GM12878 (cell line): ENCODE measurements at regions not wholly inside any gene's neighbourhood (a gene's known extent, or its start where the extent isn't known, plus 50 kb on each side); places are given as distances from the start of the nearest gene placed in this dataset.

Experiments
- CHD4 ChIP-seq: fragments of 200-600 bp; sonication (generic); IDR thresholded peaks from 2 replicates; pipeline ENCODE4 v1.6.1; 2016; ENCODE audit warnings: mild to moderate bottlenecking
- ETV6 ChIP-seq, 2 experiments: fragments of 450-650 bp in 1 of 2; IDR thresholded peaks in 1 of 2; conservative IDR thresholded peaks in 1 of 2; 2 replicates each; pipeline ENCODE4 v1.6.1; 2014; ENCODE audit warnings: antibody characterized with exemption in 1 of 2, borderline replicate concordance in 1 of 2, low read depth in 1 of 2, mild to moderate bottlenecking in 1 of 2, moderate library complexity in 1 of 2
- JUNB ChIP-seq: IDR thresholded peaks from 2 replicates; pipeline ENCODE4 v1.6.1; 2016; ENCODE audit warnings: antibody characterized with exemption, mild to moderate bottlenecking
- JUND ChIP-seq: IDR thresholded peaks from 2 replicates; pipeline ENCODE4 v1.6.1; 2012; ENCODE audit warnings: low read depth, mild to moderate bottlenecking, low read length, improper control_type of control experiment, moderate library complexity
- NR2C2 ChIP-seq: IDR thresholded peaks from 2 replicates; pipeline ENCODE4 v1.6.1; 2011; ENCODE audit warnings: borderline replicate concordance, low read depth; ENCODE audit not compliant: control insufficient read depth, insufficient read length
- POLR2A ChIP-seq: IDR thresholded peaks from 2 replicates; pipeline ENCODE4 v1.6.1; 2011; ENCODE audit warnings: low read depth, mild to moderate bottlenecking, low read length
- POLR2AphosphoS5 ChIP-seq: IDR thresholded peaks from 2 replicates; pipeline ENCODE4 v1.6.1; 2011; ENCODE audit warnings: mild to moderate bottlenecking, low read length, inconsistent platforms
- RAD21 ChIP-seq: IDR thresholded peaks from 2 replicates; pipeline ENCODE4 v1.6.1; 2011; ENCODE audit warnings: mild to moderate bottlenecking, low read depth, low read length, moderate library complexity; ENCODE audit not compliant: insufficient read depth
- SIN3A ChIP-seq: IDR thresholded peaks from 2 replicates; pipeline ENCODE4 v1.6.1; 2012; ENCODE audit warnings: low read depth, low read length, improper control_type of control experiment
- USF2 ChIP-seq: IDR thresholded peaks from 2 replicates; pipeline ENCODE4 v1.6.1; 2011; ENCODE audit warnings: low read depth, low read length, improper control_type of control experiment, borderline replicate concordance
- TF ChIP-seq, protein P1 (sequence below): fragments of 450-650 bp; formaldehyde crosslinking; IDR thresholded peaks from 2 replicates; pipeline ENCODE4 v1.4.0; 2022; ENCODE audit warnings: mild to moderate bottlenecking, moderate library complexity
- TF ChIP-seq, protein P2 (sequence below), 3 experiments: IDR thresholded peaks in 2 of 3; conservative IDR thresholded peaks in 1 of 3; 2 replicates each; pipeline ENCODE4 v1.5.1; 2011; ENCODE audit warnings: low read depth in 3 of 3, low read length in 3 of 3, mild to moderate bottlenecking in 3 of 3, control low read depth in 2 of 3, moderate library complexity in 2 of 3, inconsistent platforms in 1 of 3, mixed read lengths in 1 of 3; ENCODE audit not compliant: control insufficient read depth in 2 of 3, insufficient read depth in 1 of 3; ENCODE audit errors: extremely low read depth in 1 of 3

DNA sequence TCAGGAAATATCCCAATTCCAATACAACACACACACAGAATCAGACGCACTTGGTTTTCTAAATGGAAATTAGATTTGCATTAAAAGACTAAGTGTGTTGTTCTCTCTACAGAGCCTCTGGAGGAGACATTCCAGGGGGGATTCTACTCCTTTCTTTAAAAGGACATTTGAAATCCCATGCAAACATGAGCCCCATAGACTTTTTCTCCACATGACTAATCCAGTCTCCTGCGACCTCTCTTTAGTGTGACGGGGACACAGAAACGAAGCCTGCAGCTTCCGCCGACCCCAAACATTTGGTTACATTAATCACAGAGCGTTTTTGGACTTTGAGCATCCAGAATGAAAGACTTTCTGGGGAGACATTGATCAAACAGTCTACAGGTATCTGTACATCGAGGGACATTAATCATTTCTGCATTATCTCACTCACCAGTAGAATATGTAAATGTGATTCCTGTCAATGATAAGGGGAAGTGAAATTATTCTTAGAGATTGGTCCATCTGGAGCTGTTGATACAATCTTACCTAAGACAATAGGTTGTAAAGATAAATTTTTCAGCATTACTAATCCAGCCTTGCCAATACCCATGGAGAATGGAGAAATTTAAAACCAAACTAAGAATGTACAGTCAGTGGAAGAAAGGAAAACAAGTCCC, 103.4 kb upstream of the IRX3 start:
- TF ChIP-seq, protein P1, sequence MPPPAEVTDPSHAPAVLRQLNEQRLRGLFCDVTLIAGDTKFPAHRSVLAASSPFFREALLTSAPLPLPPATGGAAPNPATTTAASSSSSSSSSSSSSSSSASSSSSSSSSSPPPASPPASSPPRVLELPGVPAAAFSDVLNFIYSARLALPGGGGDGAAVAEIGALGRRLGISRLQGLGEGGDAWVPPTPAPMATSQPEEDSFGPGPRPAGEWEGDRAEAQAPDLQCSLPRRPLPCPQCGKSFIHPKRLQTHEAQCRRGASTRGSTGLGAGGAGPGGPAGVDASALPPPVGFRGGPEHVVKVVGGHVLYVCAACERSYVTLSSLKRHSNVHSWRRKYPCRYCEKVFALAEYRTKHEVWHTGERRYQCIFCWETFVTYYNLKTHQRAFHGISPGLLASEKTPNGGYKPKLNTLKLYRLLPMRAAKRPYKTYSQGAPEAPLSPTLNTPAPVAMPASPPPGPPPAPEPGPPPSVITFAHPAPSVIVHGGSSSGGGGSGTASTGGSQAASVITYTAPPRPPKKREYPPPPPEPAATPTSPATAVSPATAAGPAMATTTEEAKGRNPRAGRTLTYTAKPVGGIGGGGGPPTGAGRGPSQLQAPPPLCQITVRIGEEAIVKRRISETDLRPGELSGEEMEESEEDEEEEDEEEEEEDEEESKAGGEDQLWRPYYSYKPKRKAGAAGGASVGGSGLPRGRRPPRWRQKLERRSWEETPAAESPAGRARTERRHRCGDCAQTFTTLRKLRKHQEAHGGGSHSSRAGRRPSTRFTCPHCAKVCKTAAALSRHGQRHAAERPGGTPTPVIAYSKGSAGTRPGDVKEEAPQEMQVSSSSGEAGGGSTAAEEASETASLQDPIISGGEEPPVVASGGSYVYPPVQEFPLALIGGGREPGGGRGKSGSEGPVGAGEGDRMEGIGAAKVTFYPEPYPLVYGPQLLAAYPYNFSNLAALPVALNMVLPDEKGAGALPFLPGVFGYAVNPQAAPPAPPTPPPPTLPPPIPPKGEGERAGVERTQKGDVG (CRISPR knock-in tag) = no peak
- TF ChIP-seq CHD4 (no peak), JUND (no peak), JUNB (no peak), ETV6 (conservative IDR thresholded peaks at IDR 0.05 in 1 of 2, IDR thresholded peaks at IDR 0.05 in 1 of 2; ENCODE audit: borderline replicate concordance in 1 of 2, low read depth in 1 of 2) (no peak), POLR2AphosphoS5 (no peak), USF2 (no peak), POLR2A (no peak), NR2C2 (no peak), SIN3A (no peak), RAD21 (no peak)
- TF ChIP-seq, protein P2, sequence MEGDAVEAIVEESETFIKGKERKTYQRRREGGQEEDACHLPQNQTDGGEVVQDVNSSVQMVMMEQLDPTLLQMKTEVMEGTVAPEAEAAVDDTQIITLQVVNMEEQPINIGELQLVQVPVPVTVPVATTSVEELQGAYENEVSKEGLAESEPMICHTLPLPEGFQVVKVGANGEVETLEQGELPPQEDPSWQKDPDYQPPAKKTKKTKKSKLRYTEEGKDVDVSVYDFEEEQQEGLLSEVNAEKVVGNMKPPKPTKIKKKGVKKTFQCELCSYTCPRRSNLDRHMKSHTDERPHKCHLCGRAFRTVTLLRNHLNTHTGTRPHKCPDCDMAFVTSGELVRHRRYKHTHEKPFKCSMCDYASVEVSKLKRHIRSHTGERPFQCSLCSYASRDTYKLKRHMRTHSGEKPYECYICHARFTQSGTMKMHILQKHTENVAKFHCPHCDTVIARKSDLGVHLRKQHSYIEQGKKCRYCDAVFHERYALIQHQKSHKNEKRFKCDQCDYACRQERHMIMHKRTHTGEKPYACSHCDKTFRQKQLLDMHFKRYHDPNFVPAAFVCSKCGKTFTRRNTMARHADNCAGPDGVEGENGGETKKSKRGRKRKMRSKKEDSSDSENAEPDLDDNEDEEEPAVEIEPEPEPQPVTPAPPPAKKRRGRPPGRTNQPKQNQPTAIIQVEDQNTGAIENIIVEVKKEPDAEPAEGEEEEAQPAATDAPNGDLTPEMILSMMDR (IDR thresholded peaks at IDR 0.05 in 2 of 3, conservative IDR thresholded peaks at IDR 0.05 in 1 of 3; ENCODE audit: control insufficient read depth in 2 of 3, extremely low read depth in 1 of 3, insufficient read depth in 1 of 3, low read depth in 3 of 3, low read length in 3 of 3) = no peak
